SHP77 (cell line): ENCODE measurements at regions not wholly inside any gene's neighbourhood (a gene's known extent, or its start where the extent isn't known, plus 50 kb on each side); places are given as distances from the start of the nearest gene placed in this dataset.
"Not testable (repeated sequence)": the region's sequence is repeated elsewhere in the genome, so short reads cannot be mapped to it uniquely, and the experiment has no call there.

Experiments used
- DNase-seq, 2 experiments: peaks; one replicate each; lab custom pipeline; 2025; lab: John Stamatoyannopoulos, UW

- DNase-seq, result no peak
Measured at GRCh38 chr2:189231719-189232323, 52.3 kb upstream of the COL5A2 start.

DNA sequence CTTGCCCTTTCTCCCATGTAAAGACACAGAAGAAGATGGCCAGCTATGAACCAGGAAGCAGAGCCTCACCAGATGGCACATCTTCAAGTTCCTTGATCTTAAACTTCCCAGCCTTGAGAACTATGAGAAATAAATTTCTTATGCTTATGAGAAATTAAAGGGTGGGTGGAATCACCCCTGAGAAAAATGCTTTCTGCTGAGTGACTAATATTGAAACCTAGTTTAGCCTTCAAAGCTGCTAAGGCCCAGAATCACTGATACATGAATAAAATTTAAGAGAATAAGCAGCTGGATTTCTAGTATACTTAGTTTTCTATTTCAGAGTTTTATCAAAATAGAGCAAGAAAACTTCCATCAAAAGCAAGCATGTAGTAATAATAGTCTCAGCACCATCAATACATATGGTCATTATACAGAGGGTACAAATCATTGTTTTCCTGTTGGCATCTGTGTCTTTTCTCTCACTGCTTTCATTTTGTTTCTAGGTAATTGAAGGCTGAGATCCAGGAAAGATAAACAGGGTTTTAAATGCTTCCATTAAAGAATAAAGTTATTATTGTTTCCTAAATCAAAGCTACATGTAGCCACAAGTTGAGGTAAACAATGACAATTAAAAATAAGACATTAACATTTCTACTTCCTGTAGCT, 53.3 kb upstream of the COL5A2 start:
- no peak for DNase-seq

- no peak for DNase-seq
Measured at GRCh38 chr2:189233527-189233926, 54.0 kb upstream of the COL5A2 start.

GRCh38 chr2:189234991-189235390, 55.4 kb upstream of the COL5A2 start:
- no peak for DNase-seq

DNA sequence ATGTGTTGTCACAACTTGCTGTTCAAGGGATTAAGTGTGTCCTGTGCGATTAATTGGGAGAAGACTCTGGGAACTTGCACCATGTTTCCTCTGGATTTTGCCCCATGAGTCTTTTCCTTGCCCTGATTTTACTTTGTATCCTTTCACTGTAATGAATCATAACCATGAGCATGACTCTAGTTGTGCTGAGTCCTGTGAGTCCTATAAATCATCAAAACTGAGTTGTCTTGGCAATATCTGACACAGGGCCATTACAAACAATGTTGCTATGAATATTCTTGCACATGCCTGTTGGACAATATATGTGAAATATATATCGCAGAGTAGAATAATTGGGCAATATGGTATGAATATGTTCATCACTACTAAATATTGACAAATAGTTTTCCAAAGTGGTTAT, 56.5 kb upstream of the COL5A2 start:
- no peak for DNase-seq

DNA sequence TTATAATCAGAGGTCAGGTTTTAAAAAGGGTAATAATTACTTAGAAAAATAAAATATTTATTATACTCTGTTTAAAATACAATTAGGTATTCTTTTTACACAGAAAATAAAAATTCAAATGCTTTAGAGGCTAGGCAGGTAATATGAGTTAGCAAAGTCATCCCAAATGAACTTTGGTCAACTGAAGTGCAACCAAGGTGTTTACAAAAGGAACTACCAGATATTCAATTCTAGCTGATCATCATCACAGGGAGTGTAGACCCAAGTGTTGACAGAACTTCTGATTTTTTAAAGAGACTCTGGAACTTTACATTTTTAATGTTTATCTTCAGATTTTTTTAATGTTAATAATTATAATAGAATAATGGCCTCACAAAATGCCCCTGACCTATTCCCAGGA, 59.3 kb upstream of the COL5A2 start:
- DNase-seq, result no peak

DNA sequence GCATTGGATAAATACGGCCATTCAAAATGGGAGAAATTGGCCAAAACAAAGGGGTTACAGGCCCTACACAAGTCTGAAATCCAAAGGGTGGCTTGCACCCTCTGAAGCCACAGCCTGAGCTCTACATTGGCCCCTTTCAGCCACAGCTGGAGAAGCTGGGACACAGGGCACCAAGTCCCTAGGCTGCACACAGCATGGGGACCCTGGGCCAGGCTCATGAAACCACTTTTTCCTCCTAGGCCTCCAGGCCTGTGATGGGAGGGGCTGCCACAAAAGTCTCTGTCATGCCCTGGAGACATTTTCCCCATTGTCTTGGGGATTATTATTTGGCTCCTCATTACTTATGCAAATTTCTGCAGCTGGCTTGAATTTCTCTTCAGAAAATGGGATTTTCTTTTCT, 64.3 kb upstream of the COL5A2 start:
- not testable (repeated sequence) for DNase-seq

DNA sequence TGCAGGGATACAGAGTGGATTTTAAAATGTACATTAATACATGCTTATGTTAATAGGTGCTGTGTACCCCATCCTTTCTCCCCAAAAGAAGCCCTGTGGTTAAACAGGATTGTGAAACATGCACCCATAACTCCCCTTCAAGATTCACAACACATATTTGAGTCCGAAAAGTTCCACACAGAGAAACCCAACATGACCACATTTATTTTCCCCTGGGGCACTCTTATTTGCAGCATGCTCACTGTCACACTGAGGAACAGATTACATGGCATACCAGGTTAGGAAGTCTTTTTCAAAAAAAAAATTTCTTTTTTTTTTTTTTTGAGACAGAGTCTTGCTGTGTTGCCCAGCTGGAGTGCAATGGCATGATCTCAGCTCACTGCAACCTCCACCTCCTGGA, 67.7 kb upstream of the COL5A2 start:
- DNase-seq, result no peak

GRCh38 chr2:189248141-189248540, 68.6 kb upstream of the COL5A2 start:
- no peak for DNase-seq

GRCh38 chr2:189249171-189249570, 69.6 kb upstream of the COL5A2 start:
- DNase-seq, result no peak

GRCh38 chr2:189249901-189250300, 70.3 kb upstream of the COL5A2 start:
- DNase-seq, result no peak

GRCh38 chr2:189252991-189253675, 73.6 kb upstream of the COL5A2 start:
- DNase-seq, result no peak

GRCh38 chr2:189253836-189254235, 74.3 kb upstream of the COL5A2 start:
- no peak for DNase-seq

DNA sequence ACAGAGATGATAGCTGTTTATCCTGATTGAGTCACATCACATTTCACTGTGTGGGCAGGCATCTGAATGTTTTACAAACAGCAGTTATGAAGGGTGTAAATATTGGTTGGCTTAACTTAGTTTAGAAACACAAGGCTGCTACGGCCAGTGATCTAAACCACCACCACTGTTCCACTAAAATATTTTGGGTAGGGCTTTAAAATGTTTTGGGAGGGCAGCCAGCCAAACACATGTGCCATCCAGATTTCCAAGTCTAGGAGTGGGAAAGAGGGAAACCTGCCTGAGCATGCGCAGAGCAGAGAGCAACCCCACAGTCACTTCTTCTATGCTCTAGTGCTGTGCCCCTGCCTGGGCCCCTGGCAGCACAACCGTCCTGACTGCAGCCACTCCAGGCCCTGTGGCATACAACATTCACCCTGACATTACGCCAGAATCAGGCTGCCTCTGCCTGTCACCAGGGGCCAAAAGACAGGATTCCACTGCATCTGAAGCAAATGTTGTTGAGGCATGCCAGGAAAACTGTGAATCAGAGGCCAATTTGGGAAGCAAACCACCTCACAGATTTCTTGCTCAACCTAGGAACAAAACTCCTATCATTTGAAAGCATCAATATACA, 74.8 kb upstream of the COL5A2 start:
- no peak for DNase-seq

DNA sequence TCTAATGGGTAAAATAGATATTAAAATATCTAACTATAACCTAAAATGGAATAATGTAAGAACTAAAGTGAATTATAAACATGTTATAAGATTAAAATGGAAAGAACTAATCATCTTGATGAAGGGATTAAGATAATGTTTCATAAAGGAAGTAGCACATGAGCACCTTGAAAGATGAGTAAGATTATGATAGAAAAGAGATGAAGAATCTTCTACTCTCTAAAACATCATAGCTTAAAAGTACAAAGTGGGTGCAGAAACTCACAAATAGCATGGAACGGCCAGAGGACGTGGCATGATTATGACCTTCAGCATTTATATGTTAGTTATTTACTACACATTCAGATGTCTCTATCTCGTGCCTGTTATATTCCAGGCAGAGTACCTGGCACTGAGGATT, 76.2 kb upstream of the COL5A2 start:
- no peak for DNase-seq

- DNase-seq, result no peak
Measured at GRCh38 chr2:189258616-189259365, 79.2 kb upstream of the COL5A2 start.

DNA sequence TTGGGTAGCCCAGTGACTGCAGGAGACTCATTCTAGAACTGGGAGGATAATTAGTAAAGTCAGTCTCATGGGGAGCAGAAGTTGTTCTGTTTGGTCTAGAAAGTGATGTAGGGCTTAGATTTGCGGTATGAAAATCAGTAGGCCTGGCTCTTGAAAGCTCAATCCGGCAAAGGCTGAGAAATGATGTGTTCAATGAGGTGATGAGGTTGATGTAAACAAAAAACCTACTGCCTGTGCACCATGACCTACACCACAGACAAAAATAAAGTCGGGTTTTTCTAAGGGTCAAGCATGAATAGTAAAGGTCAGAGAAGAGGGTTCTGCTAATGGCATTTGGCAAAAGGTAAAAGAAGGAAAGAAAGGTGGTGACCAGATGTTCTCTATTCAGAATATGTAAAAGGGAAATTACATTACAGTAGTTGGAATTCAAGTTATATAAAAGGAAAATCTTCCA, 80.8 kb upstream of the COL5A2 start:
- DNase-seq, result no peak

GRCh38 chr2:189261431-189261841, 81.9 kb upstream of the COL5A2 start:
- DNase-seq, result no peak

DNA sequence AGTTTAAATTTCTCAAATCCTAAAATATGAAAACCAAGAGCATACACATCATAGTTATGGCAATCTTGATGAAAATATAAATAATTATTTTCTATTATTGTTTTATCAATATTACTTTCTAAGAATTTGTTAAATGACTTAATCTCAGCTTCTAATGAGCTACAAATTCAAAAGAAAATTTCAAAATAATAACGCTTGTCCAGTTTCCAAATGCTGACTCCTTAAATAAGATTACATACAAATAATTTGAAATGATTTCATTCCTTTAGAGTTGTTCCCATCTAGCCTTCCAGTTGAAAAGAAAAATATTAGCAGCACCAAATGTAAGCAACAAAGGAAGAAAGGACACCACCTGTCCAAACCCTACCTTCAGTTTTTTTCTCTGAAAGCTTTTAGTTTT, 82.4 kb upstream of the COL5A2 start:
- DNase-seq, result no peak

GRCh38 chr2:189265696-189266320, 86.2 kb upstream of the COL5A2 start:
- no peak for DNase-seq

DNA sequence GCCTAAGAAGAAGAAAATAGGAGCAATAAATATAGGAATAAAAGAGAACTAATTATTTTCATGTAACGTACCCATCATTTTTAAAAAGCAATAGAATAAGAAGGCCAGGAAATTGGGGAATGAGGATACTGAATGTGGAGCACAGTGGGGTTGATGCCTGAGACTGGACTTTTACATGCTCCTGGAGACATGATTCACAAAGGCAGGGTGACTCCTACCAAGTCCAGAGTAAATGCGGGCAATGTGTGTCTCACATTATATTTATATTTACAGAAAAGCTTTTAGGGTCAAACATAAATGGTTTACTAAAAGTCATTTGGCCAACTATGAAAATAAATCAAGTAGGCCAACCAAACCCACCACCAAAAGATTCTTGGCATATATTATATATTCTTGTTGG, 87.9 kb upstream of the COL5A2 start:
- no peak for DNase-seq
